HepG2 (cell line): ENCODE measurements at regions not wholly inside any gene's neighbourhood (a gene's known extent, or its start where the extent isn't known, plus 50 kb on each side); places are given as distances from the start of the nearest gene placed in this dataset.

Experiments used
- ATAC-seq: fragments of 200-7000 bp; cut with Tn5 transposase; 3 replicates; pipeline ENCODE4 v1.9.1; 2020; ENCODE audit warnings: mild to moderate bottlenecking, moderate library complexity
- BruUV-seq: library from RNA; stranded (reverse); fragments of 400-500 nt; replicated peaks from 2 replicates; lab custom pipeline; 2021; lab: Mats Ljungman, UMichigan
- CTCF ChIA-PET: fragments of 300-600 bp; formaldehyde crosslinking; extraction: SDS; loops from one replicate; lab custom pipeline; 2021; ENCODE audit warnings: low total read pairs, inconsistent platforms, low intra/inter-chr PET ratio; lab: Yijun Ruan, JAX
- POLR2A ChIA-PET: fragments of 350-600 bp; sonication (Branson Sonifier 250); formaldehyde crosslinking; loops from one replicate; lab custom pipeline; 2020; ENCODE audit warnings: antibody characterized with exemption, inconsistent platforms; lab: Yijun Ruan, JAX
- DNase-seq: peaks from one replicate; pipeline ENCODE4 v3.0.0-alpha.2; 2015; ENCODE audit warnings: low spot score
- FAIRE-seq: peaks from 3 replicates; lab custom pipeline; 2011; peaks lifted over from hg19 to GRCh38; lab: Jason Lieb, UNC
- H2AFZ ChIP-seq: one replicate; pipeline ENCODE4 v1.6.1; 2011; ENCODE audit warnings: low read length, inconsistent platforms
- H3K27ac ChIP-seq: fragments of 300-600 bp; 3 replicates; pipeline ENCODE4 v1.8.0; 2011; ENCODE audit warnings: mixed run types, mild to moderate bottlenecking, mixed read lengths, low read length, inconsistent platforms; ENCODE audit not compliant: insufficient read depth; ENCODE audit errors: extremely low read length
- H3K27me3 ChIP-seq, 2 experiments: fragments of 200-600 bp in 1 of 2; 2 replicates in 1 of 2; 3 replicates in 1 of 2; pipeline versions ENCODE4 v1.6.0 to v1.8.0; 2011; ENCODE audit warnings: low read length in 2 of 2, mild to moderate bottlenecking in 2 of 2, moderate library complexity in 2 of 2, inconsistent platforms in 1 of 2; ENCODE audit not compliant: insufficient read depth in 2 of 2, control insufficient read depth in 1 of 2
- H3K36me3 ChIP-seq, 2 experiments: fragments of 200-600 bp in 1 of 2; replicated peaks in 1 of 2; 2 replicates in 1 of 2; 3 replicates in 1 of 2; pipeline versions ENCODE4 v1.5.1 to v1.8.0; 2011; ENCODE audit warnings: low read length in 2 of 2, inconsistent platforms in 1 of 2; ENCODE audit not compliant: insufficient read depth in 2 of 2, control insufficient read depth in 1 of 2
- H3K4me1 ChIP-seq: 2 replicates; pipeline ENCODE4 v1.5.1; 2012; ENCODE audit warnings: low read length, inconsistent platforms; ENCODE audit not compliant: insufficient read depth
- H3K4me2 ChIP-seq: 2 replicates; pipeline ENCODE4 v1.6.0; 2011; ENCODE audit warnings: low read depth, low read length, inconsistent platforms
- H3K4me3 ChIP-seq, 3 experiments: fragments of 200-600 bp in 1 of 3; sonication (generic), shearing (Covaris generic) in 1 of 3; replicated peaks in 1 of 3; 2 replicates each; pipeline ENCODE4 v1.5.1; 2011 to 2016; ENCODE audit warnings: low read length in 3 of 3, inconsistent platforms in 2 of 3, low read depth in 2 of 3, mild to moderate bottlenecking in 2 of 3, control low read depth in 1 of 3, mixed read lengths in 1 of 3; ENCODE audit not compliant: insufficient read depth in 1 of 3
- H3K79me2 ChIP-seq: one replicate; pipeline ENCODE4 v1.6.1; 2011; ENCODE audit warnings: low read length, inconsistent platforms; ENCODE audit not compliant: insufficient read depth
- H3K9ac ChIP-seq: 2 replicates; pipeline ENCODE4 v1.6.0; 2011; ENCODE audit warnings: mild to moderate bottlenecking, low read depth, low read length, inconsistent platforms; ENCODE audit not compliant: insufficient read depth
- H3K9me3 ChIP-seq: 2 replicates; pipeline ENCODE4 v1.5.1; 2012; ENCODE audit warnings: mild to moderate bottlenecking, low read length
- H4K20me1 ChIP-seq: 2 replicates; pipeline ENCODE4 v1.6.0; 2011; ENCODE audit warnings: inconsistent platforms, mild to moderate bottlenecking, low read length, moderate library complexity; ENCODE audit not compliant: insufficient read depth
- BRCA1 ChIP-seq: sonication (generic); formaldehyde crosslinking; IDR thresholded peaks from 2 replicates; pipeline ENCODE4 v1.4.0; 2020; ENCODE audit warnings: missing genetic modification reagents
- HNRNPLL ChIP-seq: fragments of 200-400 bp; formaldehyde crosslinking; IDR thresholded peaks from 2 replicates; pipeline ENCODE4 v1.6.1; 2017; ENCODE audit warnings: mild to moderate bottlenecking, low read depth, low read length; ENCODE audit not compliant: poor library complexity, severe bottlenecking
- REPIN1 ChIP-seq: sonication (generic); formaldehyde crosslinking; IDR thresholded peaks from 2 replicates; pipeline ENCODE4 v1.8.0; 2022; ENCODE audit warnings: missing genetic modification reagents, low read depth, mild to moderate bottlenecking, borderline replicate concordance
- ZNF563 ChIP-seq: sonication (generic); formaldehyde crosslinking; IDR thresholded peaks from 2 replicates; pipeline ENCODE4 v1.8.0; 2022; ENCODE audit warnings: mild to moderate bottlenecking, moderate library complexity, missing genetic modification reagents
- ZNF598 ChIP-seq: sonication (generic); formaldehyde crosslinking; IDR thresholded peaks from 2 replicates; pipeline ENCODE4 v1.5.1; 2020; ENCODE audit warnings: mild to moderate bottlenecking, missing genetic modification reagents, borderline replicate concordance
- WGBS: methylation state at CpG from one replicate; pipeline ENCODE4 v1.1.6; 2017; ENCODE audit warnings: low lambda C conversion rate; 5-methylcytosine and 5-hydroxymethylcytosine counted together
- in situ Hi-C: cut with HindIII; loops from 2 replicates; pipeline ENCODE4 v1.10.0; 2017; ENCODE audit warnings: low pct_unique_long_range_greater_than_20kb; ENCODE audit not compliant: extremely low pct_ligation_motif_present
- intact Hi-C: fragments of 100-400 bp; cut with micrococcal nuclease; formaldehyde crosslinking; loops from one replicate; pipeline ENCODE4 v1.10.0; 2022; ENCODE audit not compliant: unreplicated experiment
- TF ChIP-seq, protein P1 (sequence below): sonication (generic); formaldehyde crosslinking; IDR thresholded peaks from 2 replicates; pipeline ENCODE4 v1.5.0; 2020; ENCODE audit warnings: mild to moderate bottlenecking, missing genetic modification reagents, borderline replicate concordance
- TF ChIP-seq, protein P2 (sequence below): IDR thresholded peaks from 2 replicates; pipeline ENCODE4 v1.6.1; 2018; ENCODE audit warnings: missing genetic modification reagents
- TF ChIP-seq, protein P3 (sequence below): sonication (generic); formaldehyde crosslinking; IDR thresholded peaks from 2 replicates; pipeline ENCODE4 v1.5.0; 2020; ENCODE audit warnings: missing genetic modification reagents, mild to moderate bottlenecking, borderline replicate concordance

DNA sequence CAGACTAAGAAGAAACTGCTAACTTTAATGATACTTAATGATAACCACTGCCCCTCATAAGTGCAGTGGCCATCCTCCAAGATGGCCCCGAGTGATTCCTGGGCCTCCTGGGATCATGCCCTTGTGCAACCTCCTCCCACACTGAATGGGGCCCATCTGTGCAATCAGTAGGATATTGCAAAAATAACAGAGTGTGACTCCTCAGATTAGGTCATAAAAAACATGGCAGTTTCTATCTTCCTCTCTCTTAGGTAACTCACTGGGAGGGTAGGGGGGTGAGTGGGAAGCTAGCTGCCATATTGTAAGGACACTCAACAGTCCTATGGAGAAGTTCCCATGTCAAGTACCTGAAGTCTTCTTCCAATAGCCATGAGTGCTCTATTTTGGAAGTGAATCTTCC lies 173.0 kb downstream of the SHQ1 start:
- no peak overlapping the region for H3K4me2 ChIP-seq
- no peak overlapping the region for H2AFZ ChIP-seq
- no peak overlapping the region for H3K27ac ChIP-seq
- H3K36me3 ChIP-seq = no peaks in the 10 kb centered on the region
- intact Hi-C loops (no loop called here), in situ Hi-C loops (no loop called here)
- H3K9ac ChIP-seq = no peak overlapping the region
- no TSS peak for BruUV-seq
- no peak overlapping the region for H3K4me3 ChIP-seq
- ChIA-PET POLR2A (no interaction called here), CTCF (no interaction called here)
- H3K27me3 ChIP-seq = no peaks in the 10 kb centered on the region
- H4K20me1 ChIP-seq = no peaks in the 10 kb centered on the region
- H3K4me1 ChIP-seq = peaks cover 30% of the 10 kb centered on the region
- DNase-seq (no peak), FAIRE-seq (no peak), ATAC-seq (no peak)
- no peaks in the 10 kb centered on the region for H3K79me2 ChIP-seq
- H3K9me3 ChIP-seq = no peaks in the 10 kb centered on the region
- TF ChIP-seq ZNF563 (no peak), HNRNPLL (no peak), BRCA1 (CRISPR knock-in tag) (no peak), REPIN1 (CRISPR knock-in tag) (no peak), ZNF598 (CRISPR knock-in tag) (no peak)
- TF ChIP-seq, protein P1, sequence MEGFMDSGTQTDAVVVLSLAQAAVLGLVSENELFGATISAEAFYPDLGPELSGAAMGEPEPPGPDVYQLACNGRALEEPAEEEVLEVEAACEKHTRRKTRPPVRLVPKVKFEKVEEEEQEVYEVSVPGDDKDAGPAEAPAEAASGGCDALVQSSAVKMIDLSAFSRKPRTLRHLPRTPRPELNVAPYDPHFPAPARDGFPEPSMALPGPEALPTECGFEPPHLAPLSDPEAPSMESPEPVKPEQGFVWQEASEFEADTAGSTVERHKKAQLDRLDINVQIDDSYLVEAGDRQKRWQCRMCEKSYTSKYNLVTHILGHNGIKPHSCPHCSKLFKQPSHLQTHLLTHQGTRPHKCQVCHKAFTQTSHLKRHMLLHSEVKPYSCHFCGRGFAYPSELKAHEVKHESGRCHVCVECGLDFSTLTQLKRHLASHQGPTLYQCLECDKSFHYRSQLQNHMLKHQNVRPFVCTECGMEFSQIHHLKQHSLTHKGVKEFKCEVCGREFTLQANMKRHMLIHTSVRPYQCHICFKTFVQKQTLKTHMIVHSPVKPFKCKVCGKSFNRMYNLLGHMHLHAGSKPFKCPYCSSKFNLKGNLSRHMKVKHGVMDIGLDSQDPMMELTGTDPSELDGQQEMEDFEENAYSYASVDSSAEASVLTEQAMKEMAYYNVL (CRISPR knock-in tag) = no peak
- TF ChIP-seq, protein P2, sequence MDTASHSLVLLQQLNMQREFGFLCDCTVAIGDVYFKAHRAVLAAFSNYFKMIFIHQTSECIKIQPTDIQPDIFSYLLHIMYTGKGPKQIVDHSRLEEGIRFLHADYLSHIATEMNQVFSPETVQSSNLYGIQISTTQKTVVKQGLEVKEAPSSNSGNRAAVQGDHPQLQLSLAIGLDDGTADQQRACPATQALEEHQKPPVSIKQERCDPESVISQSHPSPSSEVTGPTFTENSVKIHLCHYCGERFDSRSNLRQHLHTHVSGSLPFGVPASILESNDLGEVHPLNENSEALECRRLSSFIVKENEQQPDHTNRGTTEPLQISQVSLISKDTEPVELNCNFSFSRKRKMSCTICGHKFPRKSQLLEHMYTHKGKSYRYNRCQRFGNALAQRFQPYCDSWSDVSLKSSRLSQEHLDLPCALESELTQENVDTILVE (CRISPR knock-in tag) = no peak
- TF ChIP-seq, protein P3, sequence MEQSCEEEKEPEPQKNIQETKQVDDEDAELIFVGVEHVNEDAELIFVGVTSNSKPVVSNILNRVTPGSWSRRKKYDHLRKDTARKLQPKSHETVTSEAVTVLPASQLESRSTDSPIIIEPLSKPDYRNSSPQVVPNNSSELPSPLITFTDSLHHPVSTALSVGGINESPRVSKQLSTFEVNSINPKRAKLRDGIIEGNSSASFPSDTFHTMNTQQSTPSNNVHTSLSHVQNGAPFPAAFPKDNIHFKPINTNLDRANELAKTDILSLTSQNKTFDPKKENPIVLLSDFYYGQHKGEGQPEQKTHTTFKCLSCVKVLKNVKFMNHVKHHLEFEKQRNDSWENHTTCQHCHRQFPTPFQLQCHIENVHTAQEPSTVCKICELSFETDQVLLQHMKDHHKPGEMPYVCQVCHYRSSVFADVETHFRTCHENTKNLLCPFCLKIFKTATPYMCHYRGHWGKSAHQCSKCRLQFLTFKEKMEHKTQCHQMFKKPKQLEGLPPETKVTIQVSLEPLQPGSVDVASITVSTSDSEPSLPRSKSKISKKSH (CRISPR knock-in tag) = no peak
- WGBS = 100% methylated on average over 1 of the region's 1 CpG
